Kidney epithelial cell (primary cell): ENCODE measurements at regions not wholly inside any gene's neighbourhood (a gene's known extent, or its start where the extent isn't known, plus 50 kb on each side); places are given as distances from the start of the nearest gene placed in this dataset.

Source experiments
- DNase-seq: peaks from one replicate; pipeline ENCODE4 v3.0.0-alpha.2; 2010; ENCODE audit warnings: low read depth
- H3K27me3 ChIP-seq: 2 replicates; pipeline ENCODE4 v1.6.0; 2011; ENCODE audit warnings: low read length; ENCODE audit not compliant: control insufficient read depth, insufficient read depth
- H3K36me3 ChIP-seq: 2 replicates; pipeline ENCODE4 v1.5.1; 2011; ENCODE audit warnings: low read length; ENCODE audit not compliant: control insufficient read depth, insufficient read depth
- H3K4me3 ChIP-seq: 2 replicates; pipeline ENCODE4 v1.5.1; 2011; ENCODE audit warnings: low read depth, mild to moderate bottlenecking, control low read depth, low read length
- CTCF ChIP-seq: IDR thresholded peaks from 2 replicates; pipeline ENCODE4 v1.5.1; 2011; ENCODE audit warnings: mild to moderate bottlenecking, moderate library complexity, low read length, control low read depth, inconsistent platforms; ENCODE audit not compliant: insufficient read depth, poor library complexity, severe bottlenecking

DNA sequence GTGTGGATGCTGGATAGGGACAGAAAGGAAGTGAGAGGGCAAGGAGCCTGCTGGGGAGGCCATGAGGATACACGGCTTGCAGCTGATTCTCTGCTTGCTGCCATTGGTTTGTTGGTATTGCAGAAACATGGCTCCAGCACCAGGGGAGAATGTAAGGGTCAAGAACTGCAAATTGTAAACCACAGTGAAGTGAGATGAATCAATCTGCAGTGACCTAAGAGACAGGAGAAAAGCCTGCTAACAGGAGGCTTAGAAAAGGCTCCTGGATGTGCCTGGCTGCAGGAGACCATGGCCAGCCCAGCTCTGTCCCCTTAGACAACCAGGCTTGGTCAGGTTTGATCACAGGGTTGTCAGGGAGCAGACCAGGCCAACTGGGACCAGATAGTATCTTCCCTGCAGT lies 233.7 kb upstream of the CADM1 start:
- TF ChIP-seq CTCF: no peak

GRCh38 chr11:115736146-115736545 lies 231.9 kb upstream of the CADM1 start:
- Histone ChIP-seq H3K27me3 (no peaks in the 10 kb centered on the region), H3K36me3 (no peaks in the 10 kb centered on the region), H3K4me3 (no peak overlapping the region)
- TF ChIP-seq CTCF: peak; percentile 9
- DNase-seq: no peak

More for the DNA sequence above, 233.7 kb upstream of the CADM1 start:
- DNase-seq: no peak
- H3K27me3 ChIP-seq: no peaks in the 10 kb centered on the region
- H3K36me3 ChIP-seq: no peaks in the 10 kb centered on the region
- no peak overlapping the region for H3K4me3 ChIP-seq

DNA sequence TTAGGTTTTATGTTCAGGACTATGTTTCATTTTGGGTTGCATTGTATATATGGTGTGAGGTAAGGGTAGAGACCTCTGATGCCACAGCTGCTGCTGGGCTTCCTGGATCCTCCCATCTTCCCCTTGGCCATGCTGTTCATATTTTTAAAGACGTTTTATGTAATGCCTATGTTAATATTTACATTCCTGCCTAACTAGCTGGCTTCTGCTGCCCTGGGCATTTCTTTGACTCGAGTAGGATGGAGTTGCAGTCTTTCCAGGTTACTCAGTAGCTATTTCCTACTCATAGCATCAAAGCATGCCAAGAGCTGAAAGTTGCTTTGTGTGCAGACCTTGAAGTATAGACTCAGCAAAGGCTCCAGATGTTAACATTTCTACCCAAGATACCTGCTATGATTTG lies 220.5 kb upstream of the CADM1 start:
- Histone ChIP-seq H3K4me3 (no peak overlapping the region), H3K27me3 (no peaks in the 10 kb centered on the region), H3K36me3 (no peaks in the 10 kb centered on the region)
- no peak for DNase-seq
- no peak for TF ChIP-seq CTCF

DNA sequence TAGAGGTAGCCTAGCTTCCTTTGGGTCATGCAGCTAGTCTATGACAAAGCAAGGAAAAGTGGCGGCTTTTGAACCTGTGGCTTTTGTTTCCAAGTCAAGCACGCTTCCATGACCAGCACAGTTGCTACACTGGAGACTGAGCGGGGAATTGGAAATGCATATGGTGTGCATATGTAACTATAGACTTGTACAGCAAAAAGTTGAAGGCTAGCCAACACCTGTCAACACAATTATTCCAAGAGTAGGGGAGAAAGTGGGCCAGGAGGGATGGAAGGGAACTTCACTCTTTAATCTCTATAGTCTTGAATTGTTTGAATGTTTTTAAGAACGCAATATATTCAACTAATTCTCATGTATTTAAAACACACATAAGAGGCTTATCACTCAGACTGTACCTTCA lies 218.5 kb upstream of the CADM1 start:
- no peaks in the 10 kb centered on the region for H3K36me3 ChIP-seq
- H3K27me3 ChIP-seq: no peaks in the 10 kb centered on the region
- H3K4me3 ChIP-seq: no peak overlapping the region
- TF ChIP-seq CTCF: no peak
- no peak for DNase-seq

DNA sequence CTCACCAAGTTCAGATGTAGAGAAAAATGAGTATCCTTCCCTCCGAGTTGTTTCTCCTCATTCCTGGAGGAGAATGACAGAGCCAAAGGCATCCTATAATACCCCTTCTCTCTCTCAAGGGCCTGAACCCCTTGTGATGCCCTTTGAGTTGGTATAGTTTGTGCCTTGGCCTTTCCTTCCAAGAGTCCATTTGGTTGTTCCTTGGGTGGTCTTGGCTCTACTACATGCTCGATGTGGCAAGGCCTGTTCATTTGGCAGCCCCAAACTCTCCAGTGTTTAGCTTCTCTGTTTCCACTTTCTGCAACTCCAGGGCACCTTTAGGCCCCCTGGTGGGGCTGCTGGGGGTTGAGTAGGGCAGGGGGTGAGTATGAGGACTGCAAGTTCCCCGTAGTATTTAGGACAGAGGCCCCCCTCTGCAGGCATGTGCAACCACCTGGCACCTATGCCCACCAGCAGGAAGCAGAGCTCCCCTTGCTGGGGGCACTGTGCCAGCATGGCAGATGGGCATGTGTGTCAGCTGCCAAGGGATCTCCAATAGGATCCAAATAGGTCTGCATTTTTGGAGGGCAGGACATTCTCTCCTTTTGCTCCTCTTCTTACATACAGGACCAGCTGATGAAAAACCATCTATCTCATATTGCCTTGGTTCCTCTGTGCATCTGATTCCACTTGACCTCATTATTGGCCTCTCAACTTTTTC lies 217.2 kb upstream of the CADM1 start:
- TF ChIP-seq CTCF: no peak
- DNase-seq: no peak

More for the DNA sequence above, 217.2 kb upstream of the CADM1 start:
- Histone ChIP-seq H3K27me3 (no peaks in the 10 kb centered on the region), H3K4me3 (no peak overlapping the region), H3K36me3 (no peaks in the 10 kb centered on the region)
